VCaP (cell line): ENCODE measurements at regions not wholly inside any gene's neighbourhood (a gene's known extent, or its start where the extent isn't known, plus 50 kb on each side); places are given as distances from the start of the nearest gene placed in this dataset.

Experiments
- H3K27ac ChIP-seq: fragments of 450-650 bp; 2 replicates; pipeline ENCODE4 v1.5.1; 2017
- TF ChIP-seq, protein P1 (sequence below): fragments of 450-650 bp; conservative IDR thresholded peaks from 2 replicates; pipeline ENCODE4 v1.5.1; 2017; ENCODE audit warnings: mild to moderate bottlenecking, moderate library complexity

- no peak overlapping the region for H3K27ac ChIP-seq
- TF ChIP-seq, protein P1, sequence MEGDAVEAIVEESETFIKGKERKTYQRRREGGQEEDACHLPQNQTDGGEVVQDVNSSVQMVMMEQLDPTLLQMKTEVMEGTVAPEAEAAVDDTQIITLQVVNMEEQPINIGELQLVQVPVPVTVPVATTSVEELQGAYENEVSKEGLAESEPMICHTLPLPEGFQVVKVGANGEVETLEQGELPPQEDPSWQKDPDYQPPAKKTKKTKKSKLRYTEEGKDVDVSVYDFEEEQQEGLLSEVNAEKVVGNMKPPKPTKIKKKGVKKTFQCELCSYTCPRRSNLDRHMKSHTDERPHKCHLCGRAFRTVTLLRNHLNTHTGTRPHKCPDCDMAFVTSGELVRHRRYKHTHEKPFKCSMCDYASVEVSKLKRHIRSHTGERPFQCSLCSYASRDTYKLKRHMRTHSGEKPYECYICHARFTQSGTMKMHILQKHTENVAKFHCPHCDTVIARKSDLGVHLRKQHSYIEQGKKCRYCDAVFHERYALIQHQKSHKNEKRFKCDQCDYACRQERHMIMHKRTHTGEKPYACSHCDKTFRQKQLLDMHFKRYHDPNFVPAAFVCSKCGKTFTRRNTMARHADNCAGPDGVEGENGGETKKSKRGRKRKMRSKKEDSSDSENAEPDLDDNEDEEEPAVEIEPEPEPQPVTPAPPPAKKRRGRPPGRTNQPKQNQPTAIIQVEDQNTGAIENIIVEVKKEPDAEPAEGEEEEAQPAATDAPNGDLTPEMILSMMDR, result no peak
Observed at GRCh38 chr3:117409701-117410459, 700.3 kb downstream of the TUSC7 start.

DNA sequence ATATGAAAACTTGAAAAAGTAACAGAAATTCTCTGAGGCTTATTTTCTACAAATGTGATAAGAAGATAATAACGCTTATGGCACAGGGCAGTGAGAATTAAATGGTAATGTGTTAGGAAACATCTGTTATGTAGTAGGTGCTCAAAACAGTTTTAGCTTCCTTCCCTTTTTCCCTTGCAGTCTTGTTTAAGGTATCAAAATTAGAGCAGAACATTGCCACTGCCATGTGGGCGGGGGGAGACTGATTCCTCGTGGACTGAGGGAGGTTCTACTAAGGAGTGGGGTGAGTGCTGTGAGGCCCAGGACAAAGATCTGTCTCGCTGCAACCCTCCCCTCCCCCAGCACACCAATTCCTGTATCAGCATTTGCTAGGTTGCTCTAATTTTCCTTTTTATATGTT is 702.4 kb downstream of the TUSC7 start:
- H3K27ac ChIP-seq, result no peak overlapping the region
- TF ChIP-seq, protein P1, result no peak

DNA sequence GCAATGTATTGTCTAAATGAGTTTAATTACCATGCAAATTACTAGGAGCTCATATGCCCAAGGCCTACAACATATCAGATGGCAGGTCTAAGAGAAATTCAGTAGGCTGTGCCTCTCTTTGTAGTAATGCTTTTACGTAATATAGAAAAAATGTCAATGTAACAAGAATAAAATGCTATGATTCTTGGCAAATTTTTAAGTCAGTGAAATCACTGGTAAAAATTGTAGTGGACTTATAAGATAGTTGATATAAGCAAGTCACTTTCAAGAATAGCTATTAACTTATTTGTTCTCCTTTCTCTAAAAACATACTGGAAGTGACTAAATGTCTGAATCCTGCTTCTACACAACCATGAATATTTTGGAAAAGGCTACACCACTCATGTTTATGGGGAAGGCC is 707.8 kb downstream of the TUSC7 start:
- TF ChIP-seq, protein P1, result no peak
- H3K27ac ChIP-seq, result no peak overlapping the region

- TF ChIP-seq, protein P1, result no peak
- H3K27ac ChIP-seq, result no peak overlapping the region
Observed at GRCh38 chr3:117427081-117427480, 717.5 kb downstream of the TUSC7 start.

GRCh38 chr3:117433427-117433826 is 723.8 kb downstream of the TUSC7 start:
- TF ChIP-seq, protein P1, result no peak
- H3K27ac ChIP-seq, result no peak overlapping the region

- H3K27ac ChIP-seq, result no peak overlapping the region
- TF ChIP-seq, protein P1, result no peak
Observed at GRCh38 chr3:117434661-117435412, 725.3 kb downstream of the TUSC7 start.

GRCh38 chr3:117435506-117435905 is 725.9 kb downstream of the TUSC7 start:
- TF ChIP-seq, protein P1, result no peak
- H3K27ac ChIP-seq, result no peak overlapping the region
